ENCODE measurements at regions not wholly inside any gene's neighbourhood (a gene's known extent, or its start where the extent isn't known, plus 50 kb on each side); places are given as distances from the start of the nearest gene placed in this dataset.

DNA sequence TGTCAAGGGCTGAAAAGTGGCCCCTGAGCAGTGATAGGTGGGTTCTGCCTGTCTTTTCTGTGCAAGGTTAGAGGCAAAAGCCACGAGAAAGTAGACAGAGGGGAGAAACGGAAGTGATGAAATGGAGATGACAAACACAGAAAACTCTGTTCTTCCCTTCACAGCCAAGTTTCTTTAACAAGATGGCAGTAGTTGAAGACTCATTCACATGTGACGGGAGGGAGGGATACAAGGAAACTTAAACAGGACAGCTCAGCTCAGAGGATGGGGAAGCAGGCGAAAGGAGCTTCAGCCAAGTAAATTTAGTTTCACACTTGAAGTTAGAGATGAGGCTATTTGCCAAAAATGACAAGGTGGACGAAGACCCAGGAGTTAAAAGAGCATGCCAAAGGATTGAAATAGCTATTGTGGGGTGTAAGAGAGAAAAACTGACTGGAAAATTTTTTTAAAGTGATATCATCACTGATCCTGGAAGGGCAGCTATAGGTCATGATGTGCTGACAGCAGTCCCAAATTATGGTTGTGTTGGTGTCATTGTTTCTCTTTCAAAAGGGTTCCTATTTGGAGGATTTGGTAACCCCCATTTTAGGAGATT is 347.9 kb downstream of the EFNB2 start:
- 68 to 75% methylated on average over 5 of the region's 5 CpGs for WGBS, 2 donors
- H3K9me3 ChIP-seq = no peaks in the 10 kb centered on the region
- no peak overlapping the region for H3K27ac ChIP-seq
- no peak for DNase-seq
- intact Hi-C loops (cut with DNase I) = no loop called here
- no peaks in the 10 kb centered on the region for H3K27me3 ChIP-seq
- H3K4me1 ChIP-seq = no peaks in the 10 kb centered on the region
- no peak for TF ChIP-seq POLR2A (IDR thresholded peaks at IDR 0.05)
- TF ChIP-seq, protein P1, sequence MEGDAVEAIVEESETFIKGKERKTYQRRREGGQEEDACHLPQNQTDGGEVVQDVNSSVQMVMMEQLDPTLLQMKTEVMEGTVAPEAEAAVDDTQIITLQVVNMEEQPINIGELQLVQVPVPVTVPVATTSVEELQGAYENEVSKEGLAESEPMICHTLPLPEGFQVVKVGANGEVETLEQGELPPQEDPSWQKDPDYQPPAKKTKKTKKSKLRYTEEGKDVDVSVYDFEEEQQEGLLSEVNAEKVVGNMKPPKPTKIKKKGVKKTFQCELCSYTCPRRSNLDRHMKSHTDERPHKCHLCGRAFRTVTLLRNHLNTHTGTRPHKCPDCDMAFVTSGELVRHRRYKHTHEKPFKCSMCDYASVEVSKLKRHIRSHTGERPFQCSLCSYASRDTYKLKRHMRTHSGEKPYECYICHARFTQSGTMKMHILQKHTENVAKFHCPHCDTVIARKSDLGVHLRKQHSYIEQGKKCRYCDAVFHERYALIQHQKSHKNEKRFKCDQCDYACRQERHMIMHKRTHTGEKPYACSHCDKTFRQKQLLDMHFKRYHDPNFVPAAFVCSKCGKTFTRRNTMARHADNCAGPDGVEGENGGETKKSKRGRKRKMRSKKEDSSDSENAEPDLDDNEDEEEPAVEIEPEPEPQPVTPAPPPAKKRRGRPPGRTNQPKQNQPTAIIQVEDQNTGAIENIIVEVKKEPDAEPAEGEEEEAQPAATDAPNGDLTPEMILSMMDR (IDR thresholded peaks at IDR 0.05) = no peak
- H3K4me3 ChIP-seq (replicated peaks in 1 of 3) = no peak overlapping the region
- H3K36me3 ChIP-seq = no peaks in the 10 kb centered on the region

DNA sequence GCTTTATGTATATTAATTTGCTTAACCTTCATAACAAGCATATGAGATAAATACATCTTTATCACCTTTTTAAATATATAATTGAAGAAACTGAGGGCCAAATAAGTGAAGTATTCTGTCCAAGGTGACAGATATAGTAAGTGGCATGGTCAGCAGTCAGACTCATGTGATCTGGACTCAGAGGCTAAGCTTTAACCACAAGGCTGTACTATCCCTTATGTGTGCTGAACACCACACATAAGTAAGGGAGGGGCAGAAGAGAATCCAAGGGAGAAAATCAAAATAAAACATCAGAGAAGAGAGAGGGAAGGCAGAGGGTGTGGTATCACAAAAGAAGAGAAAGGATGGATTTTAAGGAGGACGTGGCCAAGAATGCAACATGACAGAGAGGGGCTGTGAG is 348.4 kb downstream of the EFNB2 start:
- intact Hi-C loops (cut with DNase I) = no loop called here
- Histone ChIP-seq H3K27me3 (no peaks in the 10 kb centered on the region), H3K4me1 (no peaks in the 10 kb centered on the region), H3K4me3 (replicated peaks in 1 of 3) (no peak overlapping the region), H3K36me3 (no peaks in the 10 kb centered on the region), H3K27ac (no peak overlapping the region), H3K9me3 (no peaks in the 10 kb centered on the region)
- TF ChIP-seq, protein P1 (IDR thresholded peaks at IDR 0.05) = no peak
- no peak for TF ChIP-seq POLR2A (IDR thresholded peaks at IDR 0.05)
- 98% methylated on average over 1 of the region's 1 CpG for WGBS, 2 donors
- DNase-seq = no peak

DNA sequence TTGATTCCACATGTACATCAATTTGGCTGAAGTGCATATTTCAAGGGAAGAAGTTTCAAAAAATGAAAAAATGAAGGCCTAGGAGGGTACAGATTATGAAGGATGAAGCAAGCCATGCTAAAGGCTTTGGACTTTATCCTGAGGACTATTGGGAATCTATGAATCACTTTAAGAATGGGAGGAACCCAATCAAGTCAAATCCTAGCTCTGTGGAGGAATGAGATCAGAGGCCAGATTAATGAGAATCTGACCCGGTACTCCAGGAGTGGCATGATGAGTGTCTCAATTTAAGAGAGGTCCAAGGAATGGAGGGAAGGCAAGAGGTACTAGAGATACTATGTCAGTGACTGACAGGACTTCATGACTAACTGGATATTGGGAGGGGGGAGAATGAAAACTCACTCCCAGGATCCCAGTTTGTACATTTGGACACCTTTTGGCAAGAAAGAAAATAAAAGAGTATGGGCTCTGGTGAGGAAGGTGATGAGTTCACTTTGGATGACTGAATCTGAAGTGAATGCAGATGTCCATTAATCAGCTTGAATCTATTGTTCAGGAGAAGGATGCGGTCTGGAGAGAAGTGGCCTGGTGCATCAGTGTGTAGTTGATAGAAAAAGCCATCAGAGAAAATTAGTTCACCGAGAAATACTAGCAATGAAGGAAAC is 349.0 kb downstream of the EFNB2 start:
- intact Hi-C loops (cut with DNase I) = no loop called here
- Histone ChIP-seq H3K9me3 (no peaks in the 10 kb centered on the region), H3K27ac (no peak overlapping the region), H3K27me3 (no peaks in the 10 kb centered on the region), H3K4me1 (no peaks in the 10 kb centered on the region), H3K36me3 (no peaks in the 10 kb centered on the region), H3K4me3 (replicated peaks in 1 of 3) (no peak overlapping the region)
- DNase-seq = no peak
- WGBS, 2 donors = 91% methylated on average over 3 of the region's 3 CpGs
- TF ChIP-seq, protein P1 (IDR thresholded peaks at IDR 0.05) = no peak
- TF ChIP-seq POLR2A (IDR thresholded peaks at IDR 0.05) = no peak

DNA sequence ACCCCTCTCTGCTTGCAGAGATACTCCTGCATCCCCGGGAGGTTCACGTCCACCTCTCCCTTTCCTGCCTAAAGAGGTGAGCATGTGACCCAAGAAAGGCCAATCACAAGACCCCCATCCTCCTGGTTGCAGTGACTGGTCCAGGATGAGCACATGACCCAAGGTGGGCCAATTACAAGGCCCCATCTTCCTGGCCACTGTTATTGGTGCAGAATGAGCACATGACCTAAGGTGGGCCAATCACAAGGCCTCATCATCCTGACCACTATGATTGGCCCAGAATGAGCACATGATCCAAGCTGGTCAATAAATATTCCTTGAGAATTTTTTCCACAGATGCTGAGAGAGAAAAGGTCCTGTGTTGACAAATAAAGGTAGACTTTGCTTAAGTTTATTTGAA is 350.7 kb downstream of the EFNB2 start:
- 93 to 97% methylated on average over 2 of the region's 2 CpGs for WGBS, 2 donors
- intact Hi-C loops (cut with DNase I) = no loop called here
- Histone ChIP-seq H3K27me3 (no peaks in the 10 kb centered on the region), H3K27ac (no peak overlapping the region), H3K36me3 (no peaks in the 10 kb centered on the region), H3K4me3 (replicated peaks in 1 of 3) (no peak overlapping the region), H3K9me3 (no peaks in the 10 kb centered on the region), H3K4me1 (no peaks in the 10 kb centered on the region)
- TF ChIP-seq POLR2A (IDR thresholded peaks at IDR 0.05) = no peak
- TF ChIP-seq, protein P1 (IDR thresholded peaks at IDR 0.05) = no peak
- DNase-seq = no peak

DNA sequence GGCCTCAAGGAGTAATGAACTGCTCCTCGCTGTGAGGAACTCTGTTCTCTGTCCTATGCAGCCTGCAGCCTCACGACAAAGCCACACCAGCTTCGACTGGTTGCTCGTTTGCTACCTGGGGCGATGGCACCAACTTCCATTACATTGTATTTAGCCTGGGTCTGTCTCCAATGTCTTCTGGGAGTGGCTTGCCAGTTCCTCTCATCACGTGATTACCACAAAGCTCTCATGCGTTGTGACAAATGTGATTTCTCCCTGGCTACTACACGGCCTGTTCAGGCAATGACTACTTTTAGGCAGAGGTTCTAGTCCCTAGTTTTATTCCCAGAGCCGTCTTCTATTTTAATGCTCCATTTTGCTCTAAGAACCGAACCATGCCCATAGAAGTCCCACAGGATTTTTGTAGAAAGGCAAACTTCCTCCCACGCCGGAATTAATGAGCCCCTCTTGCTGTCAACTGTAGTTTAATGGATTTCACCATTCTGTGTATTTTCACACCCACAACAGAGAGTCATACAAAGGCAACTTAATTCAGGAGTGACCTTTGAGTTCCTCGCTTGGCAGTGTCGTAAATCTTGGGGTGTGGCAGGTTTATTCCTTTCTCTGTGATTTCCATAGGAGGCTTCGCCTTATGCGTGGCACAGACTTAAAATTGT is 351.9 kb downstream of the EFNB2 start:
- Histone ChIP-seq H3K27me3 (no peaks in the 10 kb centered on the region), H3K9me3 (no peaks in the 10 kb centered on the region), H3K36me3 (no peaks in the 10 kb centered on the region), H3K4me3 (replicated peaks in 1 of 3) (no peak overlapping the region), H3K27ac (no peak overlapping the region), H3K4me1 (no peaks in the 10 kb centered on the region)
- no peak for TF ChIP-seq POLR2A (IDR thresholded peaks at IDR 0.05)
- TF ChIP-seq, protein P1 (IDR thresholded peaks at IDR 0.05) = no peak
- 92 to 94% methylated on average over 16 of the region's 16 CpGs for WGBS, 2 donors
- no peak for DNase-seq
- intact Hi-C loops (cut with DNase I) = no loop called here

Measured in thyroid gland (tissue), 4 donors.